OCI-LY7 (cell line): ENCODE measurements at regions not wholly inside any gene's neighbourhood (a gene's known extent, or its start where the extent isn't known, plus 50 kb on each side); places are given as distances from the start of the nearest gene placed in this dataset.

Experiments
- BruUV-seq: library from RNA; stranded (reverse); fragments of 400-500 nt; replicated peaks from 2 replicates; lab custom pipeline; 2021; lab: Mats Ljungman, UMichigan
- CTCF ChIA-PET: fragments of 300-600 bp; sonication (Branson Sonifier 250); formaldehyde crosslinking; loops from one replicate; lab custom pipeline; 2022; ENCODE audit warnings: antibody characterized with exemption; ENCODE audit not compliant: unreplicated experiment; lab: Charles Lee
- POLR2A ChIA-PET: fragments of 300-600 bp; sonication (Branson Sonifier 250); formaldehyde crosslinking; loops from one replicate; lab custom pipeline; 2022; ENCODE audit warnings: antibody characterized with exemption; lab: Charles Lee
- DNase-seq: peaks from one replicate; pipeline ENCODE4 v3.0.0-alpha.2; 2015; ENCODE audit warnings: low spot score
- H2AFZ ChIP-seq: fragments of 200-600 bp; sonication (generic), shearing (Covaris generic); 2 replicates; pipeline ENCODE4 v1.6.1; 2014; ENCODE audit warnings: mild to moderate bottlenecking, antibody characterized with exemption, low read length, moderate library complexity
- H3K27ac ChIP-seq: fragments of 200-600 bp; sonication (generic); 2 replicates; pipeline ENCODE4 v1.5.1; 2014; ENCODE audit warnings: mixed run types, low read depth, mild to moderate bottlenecking, moderate library complexity, low read length, inconsistent platforms; ENCODE audit not compliant: poor library complexity, severe bottlenecking
- H3K36me3 ChIP-seq: fragments of 200-600 bp; sonication (generic); 2 replicates; pipeline ENCODE4 v1.6.1; 2014; ENCODE audit warnings: mild to moderate bottlenecking, antibody characterized with exemption, low read length, moderate library complexity, mixed read lengths; ENCODE audit not compliant: insufficient read depth
- H3K4me1 ChIP-seq: fragments of 200-600 bp; sonication (generic); 2 replicates; pipeline ENCODE4 v1.5.1; 2014; ENCODE audit warnings: mild to moderate bottlenecking, low read length; ENCODE audit not compliant: insufficient read depth, poor library complexity, severe bottlenecking
- H3K4me2 ChIP-seq: fragments of 200-600 bp; sonication (generic); 2 replicates; pipeline ENCODE4 v1.6.1; 2014; ENCODE audit warnings: mild to moderate bottlenecking, low read length
- H3K4me3 ChIP-seq: fragments of 200-600 bp; sonication (generic); 2 replicates; pipeline ENCODE4 v1.5.1; 2014; ENCODE audit warnings: mild to moderate bottlenecking, low read depth, low read length; ENCODE audit not compliant: poor library complexity, severe bottlenecking
- H3K79me2 ChIP-seq: fragments of 200-600 bp; sonication (generic); 2 replicates; pipeline ENCODE4 v1.6.1; 2016; ENCODE audit warnings: low read depth, mild to moderate bottlenecking, low read length, moderate library complexity, mixed read lengths; ENCODE audit not compliant: insufficient read depth
- H3K9me2 ChIP-seq: fragments of 200-600 bp; sonication (generic); 2 replicates; pipeline ENCODE4 v1.6.1; 2016; ENCODE audit warnings: mild to moderate bottlenecking, low read length, mixed read lengths; ENCODE audit not compliant: insufficient read depth
- H3K9me3 ChIP-seq: fragments of 200-600 bp; sonication (generic); 2 replicates; pipeline ENCODE4 v1.6.1; 2014; ENCODE audit warnings: mild to moderate bottlenecking, mixed run types, low read length, mixed read lengths
- H4K20me1 ChIP-seq: fragments of 200-600 bp; sonication (generic); 2 replicates; pipeline ENCODE4 v1.6.1; 2014; ENCODE audit warnings: mild to moderate bottlenecking, antibody characterized with exemption, low read length, moderate library complexity, mixed read lengths; ENCODE audit not compliant: insufficient read depth
- CTCF ChIP-seq: fragments of 200-600 bp; sonication (generic); conservative IDR thresholded peaks from 2 replicates; pipeline ENCODE4 v1.5.1; 2014; ENCODE audit warnings: mild to moderate bottlenecking, antibody characterized with exemption, low read length, moderate library complexity, mixed read lengths
- EZH2phosphoT487 ChIP-seq: fragments of 200-600 bp; sonication (generic); IDR thresholded peaks from 2 replicates; pipeline ENCODE4 v1.6.1; 2018; ENCODE audit warnings: low read depth, borderline replicate concordance, mild to moderate bottlenecking, mixed run types, antibody characterized with exemption, low read length, moderate library complexity, mixed read lengths
- intact Hi-C: fragments of 100-400 bp; cut with micrococcal nuclease; formaldehyde crosslinking; loops from one replicate; pipeline ENCODE4 v1.10.0; 2022; ENCODE audit not compliant: unreplicated experiment

GRCh38 chr2:104521247-104521646, 332.7 kb upstream of the POU3F3 start:
- H3K9me2 ChIP-seq, result no peaks in the 10 kb centered on the region
- H3K4me2 ChIP-seq, result no peak overlapping the region
- H3K79me2 ChIP-seq, result no peaks in the 10 kb centered on the region
- intact Hi-C loops, result no loop called here
- no peaks in the 10 kb centered on the region for H4K20me1 ChIP-seq
- no peaks in the 10 kb centered on the region for H3K36me3 ChIP-seq
- CTCF ChIA-PET, result no interaction called here
- H3K27ac ChIP-seq, result no peak overlapping the region
- no peak overlapping the region for H3K4me3 ChIP-seq
- TF ChIP-seq CTCF (peak; percentile 61), EZH2phosphoT487 (no peak)
- peak; percentile 12 for DNase-seq
- H3K9me3 ChIP-seq, result no peaks in the 10 kb centered on the region
- no TSS peak for BruUV-seq
- H3K4me1 ChIP-seq, result no peaks in the 10 kb centered on the region
- no peak overlapping the region for H2AFZ ChIP-seq
- POLR2A ChIA-PET, result interaction anchor here (0.6 kb wide), 1 partner anchor 330 kb away, joined by 8 read pairs; no protein-coding TSS in a partner anchor

- POLR2A ChIA-PET, result no interaction called here
- H2AFZ ChIP-seq, result no peak overlapping the region
- no peaks in the 10 kb centered on the region for H3K36me3 ChIP-seq
- H3K4me2 ChIP-seq, result no peak overlapping the region
- H3K4me3 ChIP-seq, result no peak overlapping the region
- H3K79me2 ChIP-seq, result no peaks in the 10 kb centered on the region
- CTCF ChIA-PET, result no interaction called here
- no peaks in the 10 kb centered on the region for H4K20me1 ChIP-seq
- no peak overlapping the region for H3K27ac ChIP-seq
- no TSS peak for BruUV-seq
- no peaks in the 10 kb centered on the region for H3K4me1 ChIP-seq
- no peaks in the 10 kb centered on the region for H3K9me3 ChIP-seq
- TF ChIP-seq CTCF, result no peak
- TF ChIP-seq EZH2phosphoT487, result no peak
- intact Hi-C loops, result no loop called here
- no peaks in the 10 kb centered on the region for H3K9me2 ChIP-seq
- no peak for DNase-seq
Measured at GRCh38 chr2:104523921-104524320, 330.0 kb upstream of the POU3F3 start.

GRCh38 chr2:104528101-104528500, 325.8 kb upstream of the POU3F3 start:
- Histone ChIP-seq H2AFZ (no peak overlapping the region), H3K9me2 (no peaks in the 10 kb centered on the region), H3K36me3 (no peaks in the 10 kb centered on the region), H3K27ac (no peak overlapping the region), H4K20me1 (no peaks in the 10 kb centered on the region), H3K79me2 (no peaks in the 10 kb centered on the region), H3K4me2 (no peak overlapping the region), H3K4me1 (no peaks in the 10 kb centered on the region), H3K4me3 (no peak overlapping the region), H3K9me3 (no peaks in the 10 kb centered on the region)
- CTCF ChIA-PET, result no interaction called here
- TF ChIP-seq EZH2phosphoT487, result no peak
- TF ChIP-seq CTCF, result no peak
- POLR2A ChIA-PET, result no interaction called here
- no peak for DNase-seq
- BruUV-seq, result no TSS peak
- intact Hi-C loops, result no loop called here
